ENCODE measurements at regions not wholly inside any gene's neighbourhood (a gene's known extent, or its start where the extent isn't known, plus 50 kb on each side); places are given as distances from the start of the nearest gene placed in this dataset. TPM values are rescaled to one million over a fixed set of nuclear protein-coding genes. Genes with fewer than 3 reads are reported as not detected.

GRCh38 chrX:147853701-147854100 is 58.0 kb upstream of the FMR1 start:
- no peak for DNase-seq (ENCODE audit: low read depth)
- no peak for TF ChIP-seq CTCF (IDR thresholded peaks at IDR 0.05; ENCODE audit: insufficient read depth, low read depth, low read length)
- H3K4me3 ChIP-seq (ENCODE audit: low read depth, low read length), result no peak overlapping the region

- no peak for DNase-seq (ENCODE audit: low read depth)
- no peak for TF ChIP-seq CTCF (IDR thresholded peaks at IDR 0.05; ENCODE audit: insufficient read depth, low read depth, low read length)
- H3K4me3 ChIP-seq (ENCODE audit: low read depth, low read length), result no peak overlapping the region
Observed at GRCh38 chrX:147859666-147860065, 52.1 kb upstream of the FMR1 start.

Small RNAs in the stretch of these regions (small RNA-seq; reads per million reads assigned to genes)
- gene AC016925.1, result not detected
- not detected for gene AC016925.2
- not detected for gene AL009048.1
- not detected for gene AL096861.1
- not detected for gene RNU6-382P

All from fibroblast of villous mesenchyme (primary cell).